IPS DF 6.9 (cell line): ENCODE measurements at regions not wholly inside any gene's neighbourhood (a gene's known extent, or its start where the extent isn't known, plus 50 kb on each side); places are given as distances from the start of the nearest gene placed in this dataset.

Source experiments
- DNase-seq: peaks from one replicate; pipeline ENCODE4 v3.0.0-alpha.2; 2013; ENCODE audit warnings: low read depth, low spot score
- H3K27ac ChIP-seq: one replicate; pipeline ENCODE4 v1.5.1; 2013; ENCODE audit warnings: low read length, control low read depth
- H3K27me3 ChIP-seq: 2 replicates; pipeline ENCODE4 v1.6.1; 2013; ENCODE audit warnings: mild to moderate bottlenecking, low read length; ENCODE audit not compliant: control insufficient read depth, insufficient read depth
- H3K36me3 ChIP-seq: 2 replicates; pipeline ENCODE4 v1.6.1; 2013; ENCODE audit warnings: low read length; ENCODE audit not compliant: control insufficient read depth, insufficient read depth
- H3K4me1 ChIP-seq: 2 replicates; pipeline ENCODE4 v1.6.1; 2013; ENCODE audit warnings: low read length; ENCODE audit not compliant: control insufficient read depth, insufficient read depth
- H3K4me3 ChIP-seq: 2 replicates; pipeline ENCODE4 v1.5.1; 2013; ENCODE audit warnings: mild to moderate bottlenecking, low read length
- H3K9me3 ChIP-seq: 2 replicates; pipeline ENCODE4 v1.6.1; 2013; ENCODE audit warnings: low read length, inconsistent platforms; ENCODE audit not compliant: control insufficient read depth, insufficient read depth
- WGBS: extraction: QIAGEN DNeasy Blood & Tissue Kit; methylation state at CpG from one replicate; pipeline ENCODE4 v1.1.7; 2013; ENCODE audit warnings: mixed read lengths, missing lambda C conversion rate; ENCODE audit not compliant: insufficient read length, insufficient coverage; 5-methylcytosine and 5-hydroxymethylcytosine counted together

DNA sequence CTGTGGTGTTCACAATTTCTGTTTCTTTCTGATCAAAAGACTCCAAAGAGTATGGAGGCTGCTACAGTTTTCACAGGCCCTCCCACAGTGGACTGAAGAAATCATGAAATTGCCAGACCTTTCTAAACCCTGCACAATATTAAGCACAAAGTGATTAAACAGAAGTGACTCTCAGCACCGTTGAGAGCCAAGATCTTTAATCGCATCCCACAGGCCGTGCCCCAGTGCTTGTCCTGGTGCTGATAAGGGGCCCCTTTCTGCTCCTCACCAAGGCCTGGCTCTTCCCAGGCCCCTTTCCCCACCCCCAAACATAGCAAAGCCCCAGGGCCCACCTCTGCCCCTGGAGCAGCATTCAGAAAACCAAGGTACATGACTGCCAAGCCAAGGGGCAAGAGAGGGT lies 57.4 kb upstream of the BMAL1 start:
- no CpG with 5 or more reads among the region's 3 CpGs for WGBS
- no peak overlapping the region for H3K27ac ChIP-seq
- no peak for DNase-seq
- H3K9me3 ChIP-seq = no peaks in the 10 kb centered on the region
- H3K36me3 ChIP-seq = no peaks in the 10 kb centered on the region
- no peak overlapping the region for H3K4me3 ChIP-seq
- H3K27me3 ChIP-seq = no peaks in the 10 kb centered on the region
- peaks cover 3% of the 10 kb centered on the region for H3K4me1 ChIP-seq

DNA sequence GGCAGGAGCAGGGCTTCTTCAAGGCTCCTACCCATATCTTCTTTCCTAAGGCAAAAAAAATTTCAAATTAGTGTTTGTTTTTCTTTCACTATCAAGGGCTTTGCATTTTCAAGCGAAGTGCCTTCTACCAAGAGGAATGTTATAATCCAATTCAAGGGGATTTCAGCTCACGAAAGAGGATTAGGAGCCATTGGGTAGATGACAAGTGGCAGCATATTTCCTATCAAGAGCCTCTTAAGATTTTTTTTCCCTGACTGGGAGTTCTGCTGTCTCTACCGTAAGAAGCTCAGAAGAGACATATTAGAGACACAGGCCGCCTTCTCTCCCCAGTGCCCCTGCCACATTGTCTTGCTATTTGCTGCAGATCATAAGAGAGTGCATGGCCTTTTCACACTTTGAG lies 55.9 kb upstream of the BMAL1 start:
- H3K9me3 ChIP-seq = no peaks in the 10 kb centered on the region
- no peak for DNase-seq
- no peaks in the 10 kb centered on the region for H3K27me3 ChIP-seq
- no peak overlapping the region for H3K4me3 ChIP-seq
- H3K27ac ChIP-seq = no peak overlapping the region
- H3K4me1 ChIP-seq = no peaks in the 10 kb centered on the region
- no CpG with 5 or more reads among the region's 4 CpGs for WGBS
- no peaks in the 10 kb centered on the region for H3K36me3 ChIP-seq

DNA sequence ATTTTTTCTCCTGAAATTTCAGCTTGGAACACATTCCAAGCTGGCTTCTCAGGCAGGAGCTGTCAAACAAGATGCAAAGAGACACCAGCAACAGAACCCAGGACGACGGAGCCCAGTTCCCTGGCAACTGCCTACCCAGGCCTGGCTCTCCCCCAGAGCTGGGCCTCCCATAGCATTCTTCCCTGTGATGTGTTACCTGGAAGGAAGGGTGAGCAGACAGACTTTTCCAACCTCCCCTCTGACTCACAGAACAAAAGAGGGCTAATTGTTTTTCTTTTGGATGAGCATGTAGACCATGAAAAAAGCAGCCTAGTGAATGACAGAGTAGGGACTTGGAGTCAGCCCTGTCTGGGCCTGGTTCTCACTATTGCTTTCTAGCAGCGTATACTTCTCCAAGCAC lies 55.3 kb upstream of the BMAL1 start:
- no peak for DNase-seq
- WGBS = no CpG with 5 or more reads among the region's 3 CpGs

DNA sequence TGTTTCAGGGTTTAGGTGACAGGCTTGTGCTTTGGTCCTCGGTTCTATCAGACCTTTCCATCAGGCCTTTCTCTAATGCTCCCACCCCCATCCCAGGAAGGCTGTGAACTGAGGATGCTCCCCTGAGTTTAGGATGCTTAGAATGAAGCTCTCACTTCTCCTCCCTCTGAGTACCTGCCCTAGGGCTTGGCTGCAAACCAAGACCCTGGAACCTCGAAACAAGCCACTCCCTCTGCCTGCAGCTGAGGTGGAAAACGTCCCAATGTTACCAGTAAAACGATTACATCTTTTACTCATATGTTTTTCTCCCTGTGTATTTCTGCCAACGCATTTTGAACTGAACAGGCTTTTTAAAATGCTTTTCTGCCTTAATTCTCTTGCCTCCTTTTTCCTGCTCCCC lies 54.5 kb upstream of the BMAL1 start:
- H3K9me3 ChIP-seq = no peaks in the 10 kb centered on the region
- H3K4me3 ChIP-seq = no peak overlapping the region
- H3K27me3 ChIP-seq = no peaks in the 10 kb centered on the region
- whole genome bisulfite sequencing = no CpG with 5 or more reads among the region's 5 CpGs
- no peak for DNase-seq
- H3K4me1 ChIP-seq = no peaks in the 10 kb centered on the region
- H3K36me3 ChIP-seq = no peaks in the 10 kb centered on the region
- H3K27ac ChIP-seq = no peak overlapping the region

More for the DNA sequence above, 55.3 kb upstream of the BMAL1 start:
- Histone ChIP-seq H3K36me3 (no peaks in the 10 kb centered on the region), H3K27me3 (no peaks in the 10 kb centered on the region), H3K27ac (no peak overlapping the region), H3K4me3 (no peak overlapping the region), H3K9me3 (no peaks in the 10 kb centered on the region), H3K4me1 (no peaks in the 10 kb centered on the region)

DNA sequence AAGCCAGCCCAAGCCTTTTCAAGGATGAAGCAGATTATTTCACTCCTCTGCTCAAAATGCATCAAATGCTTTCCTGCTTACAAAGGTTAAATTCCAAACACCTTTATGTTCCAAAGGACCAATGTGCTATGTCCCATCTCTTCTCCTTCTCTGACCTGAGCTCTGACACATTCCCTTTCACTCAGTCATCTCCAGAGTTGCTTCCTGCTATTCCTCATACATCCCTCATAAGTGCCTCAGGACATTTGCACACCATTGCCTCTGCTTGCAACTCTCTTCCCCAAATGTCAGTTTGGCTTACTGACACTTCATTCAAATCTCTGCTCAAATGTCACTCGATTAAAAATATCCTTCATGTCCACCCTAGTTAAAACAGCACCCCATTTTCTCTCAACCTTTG lies 53.3 kb upstream of the BMAL1 start:
- no peak for DNase-seq
- H3K27ac ChIP-seq = no peak overlapping the region
- no peaks in the 10 kb centered on the region for H3K36me3 ChIP-seq
- no peaks in the 10 kb centered on the region for H3K27me3 ChIP-seq
- H3K4me3 ChIP-seq = no peak overlapping the region
- no peaks in the 10 kb centered on the region for H3K4me1 ChIP-seq
- no CpG with 5 or more reads among the region's 1 CpG for WGBS
- H3K9me3 ChIP-seq = no peaks in the 10 kb centered on the region

DNA sequence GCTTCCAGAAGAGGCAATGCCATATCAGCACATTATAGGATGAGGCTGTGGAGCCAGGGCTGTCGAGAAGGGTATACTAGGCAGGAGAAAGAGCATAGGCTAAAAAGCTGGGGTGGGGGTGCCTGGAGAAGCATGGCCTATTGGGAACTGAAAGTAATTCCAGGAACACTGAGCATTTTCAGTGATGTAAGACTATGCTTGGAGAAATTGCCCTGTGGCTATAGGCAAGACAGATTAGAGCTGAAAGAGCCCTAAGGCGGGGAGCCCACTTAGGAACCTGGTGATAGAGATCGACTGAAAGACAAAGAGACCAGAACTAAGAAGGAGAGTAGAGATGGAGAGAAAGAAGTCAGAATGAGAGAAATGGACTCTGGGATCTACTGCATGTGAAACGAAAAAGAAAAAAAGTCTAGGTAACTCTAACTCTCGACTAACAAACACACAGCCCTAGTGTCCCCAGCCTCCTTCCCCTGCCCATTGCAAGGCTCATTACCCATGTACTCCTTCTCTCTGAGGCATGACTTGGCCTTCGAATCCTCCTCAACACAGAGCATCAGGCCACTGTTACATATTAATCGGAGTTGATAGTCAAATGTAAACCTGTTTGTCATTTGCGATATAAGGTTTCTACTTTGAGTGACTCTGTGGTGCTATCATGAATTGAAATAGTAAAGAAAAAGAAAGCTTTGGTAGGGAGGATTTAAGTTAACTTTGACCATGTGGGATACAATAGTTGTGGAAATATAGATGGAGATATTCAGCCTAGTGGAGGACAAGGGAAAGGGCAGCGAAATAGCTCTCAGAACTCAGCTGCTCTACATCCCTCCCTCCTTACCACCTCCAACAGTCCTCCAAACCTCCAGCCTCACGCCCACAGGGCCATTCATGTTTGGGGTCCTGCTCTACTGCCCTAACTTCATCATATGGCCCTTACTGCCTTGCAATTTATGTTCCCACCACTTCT lies 52.3 kb upstream of the BMAL1 start:
- H3K27me3 ChIP-seq = no peaks in the 10 kb centered on the region
- H3K27ac ChIP-seq = no peak overlapping the region
- no peak for DNase-seq
- WGBS = no CpG with 5 or more reads among the region's 10 CpGs
- H3K9me3 ChIP-seq = no peaks in the 10 kb centered on the region
- H3K4me3 ChIP-seq = no peak overlapping the region
- H3K4me1 ChIP-seq = no peaks in the 10 kb centered on the region
- no peaks in the 10 kb centered on the region for H3K36me3 ChIP-seq

DNA sequence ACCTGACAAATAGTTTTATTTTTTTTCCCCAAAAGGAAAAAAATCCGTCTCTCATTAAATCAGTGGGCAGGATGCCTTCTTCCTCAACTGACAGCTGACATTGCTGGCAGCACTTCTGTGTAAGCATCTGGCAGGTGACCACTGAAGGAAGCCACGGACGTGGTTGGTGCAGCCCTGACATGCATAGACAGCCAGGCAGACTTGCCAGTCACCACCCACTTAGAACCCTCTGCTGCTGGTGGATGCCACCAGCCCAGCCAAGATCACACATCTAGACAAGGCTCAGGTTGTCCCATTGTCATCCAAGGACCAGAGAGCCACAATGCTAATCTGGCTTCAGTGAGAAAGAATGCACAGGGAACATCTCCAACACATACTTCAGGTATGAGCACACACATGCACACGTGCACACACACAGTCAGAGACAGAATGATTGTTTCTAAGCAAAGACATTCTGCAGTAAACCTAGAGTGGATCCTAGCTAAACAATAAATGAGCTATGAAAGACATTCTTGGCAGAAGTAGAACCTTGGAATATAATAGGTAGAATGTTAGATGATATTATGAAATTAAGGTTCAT lies 49.8 kb upstream of the BMAL1 start:
- Histone ChIP-seq H3K36me3 (no peaks in the 10 kb centered on the region), H3K27ac (no peak overlapping the region), H3K4me1 (no peaks in the 10 kb centered on the region), H3K4me3 (no peak overlapping the region), H3K9me3 (no peaks in the 10 kb centered on the region), H3K27me3 (no peaks in the 10 kb centered on the region)
- no CpG with 5 or more reads among the region's 4 CpGs for WGBS
- no peak for DNase-seq
